Ishikawa (cell line): ENCODE measurements at regions not wholly inside any gene's neighbourhood (a gene's known extent, or its start where the extent isn't known, plus 50 kb on each side); places are given as distances from the start of the nearest gene placed in this dataset.

Experiments
- CEBPB ChIP-seq: IDR thresholded peaks from 2 replicates; pipeline ENCODE4 v1.6.1; 2012
- CREB1 ChIP-seq: IDR thresholded peaks from 2 replicates; pipeline ENCODE4 v1.6.1; 2012; ENCODE audit warnings: low read depth
- EGR1 ChIP-seq: IDR thresholded peaks from 2 replicates; pipeline ENCODE4 v1.6.1; 2012
- EP300 ChIP-seq: IDR thresholded peaks from 2 replicates; pipeline ENCODE4 v1.6.1; 2012; ENCODE audit warnings: borderline replicate concordance
- FOXM1 ChIP-seq: IDR thresholded peaks from 2 replicates; pipeline ENCODE4 v1.6.1; 2012; ENCODE audit warnings: low read depth, borderline replicate concordance
- NFIC ChIP-seq: IDR thresholded peaks from 2 replicates; pipeline ENCODE4 v1.6.1; 2012
- RAD21 ChIP-seq: IDR thresholded peaks from 2 replicates; pipeline ENCODE4 v1.6.1; 2012; ENCODE audit warnings: low read depth
- TAF1 ChIP-seq: IDR thresholded peaks from 2 replicates; pipeline ENCODE4 v1.6.1; 2012; ENCODE audit warnings: low read depth, mild to moderate bottlenecking
- TCF12 ChIP-seq: IDR thresholded peaks from 2 replicates; pipeline ENCODE4 v1.6.1; 2012; ENCODE audit warnings: low read depth
- TEAD4 ChIP-seq: IDR thresholded peaks from 2 replicates; pipeline ENCODE4 v1.6.1; 2012
- YY1 ChIP-seq: IDR thresholded peaks from 2 replicates; pipeline ENCODE4 v1.6.1; 2012; ENCODE audit warnings: low read depth
- ZBTB7A ChIP-seq: IDR thresholded peaks from 2 replicates; pipeline ENCODE4 v1.6.1; 2012; ENCODE audit warnings: low read depth
- TF ChIP-seq, protein P1 (sequence below): IDR thresholded peaks from 2 replicates; pipeline ENCODE4 v1.6.1; 2012
- TF ChIP-seq, protein P2 (sequence below): IDR thresholded peaks from 2 replicates; pipeline ENCODE4 v1.6.1; 2012
- TF ChIP-seq, protein P3 (sequence below): IDR thresholded peaks from 2 replicates; pipeline ENCODE4 v1.6.1; 2012; ENCODE audit warnings: low read depth, mild to moderate bottlenecking

DNA sequence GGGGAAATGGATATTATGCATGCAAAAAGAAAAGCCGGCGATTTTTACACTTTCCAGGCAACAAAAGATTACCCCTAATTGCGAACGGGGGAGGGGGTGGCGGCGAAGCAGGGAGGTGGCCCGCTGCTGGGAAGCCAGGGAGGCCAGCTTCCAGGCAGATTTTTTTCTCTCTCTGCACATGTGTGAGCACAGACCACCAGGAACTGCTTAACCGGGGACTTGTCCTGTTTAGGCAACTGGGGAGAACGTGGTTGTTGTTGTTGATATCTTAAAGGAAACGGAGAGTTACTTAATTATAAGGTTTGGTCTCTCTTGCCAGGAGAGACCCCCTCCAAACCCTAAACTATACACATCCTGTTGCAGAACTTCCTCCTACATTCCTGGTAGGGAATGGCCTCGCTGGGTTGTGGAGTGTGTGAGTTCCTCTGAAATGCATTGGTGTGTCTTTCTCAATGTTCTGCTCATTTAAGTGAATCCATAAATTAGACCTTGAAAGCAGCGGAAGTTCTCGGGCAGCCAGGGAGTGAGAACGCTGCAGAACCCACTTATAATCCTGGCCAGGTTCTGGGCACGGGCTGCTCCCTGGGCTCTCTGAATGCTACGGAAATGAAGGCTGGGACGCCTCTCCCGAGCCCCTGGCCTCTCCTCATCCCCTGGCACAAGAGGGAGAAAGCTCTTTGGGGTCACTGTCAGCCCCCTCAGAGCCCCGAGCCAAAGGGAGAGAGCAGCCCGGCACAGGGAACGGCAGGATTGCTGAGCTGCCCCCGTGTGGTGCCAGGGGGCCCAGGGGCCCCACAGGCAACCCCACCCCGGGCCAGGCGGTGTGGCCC lies 250.0 kb downstream of the FOXD2 start:
- TF ChIP-seq TEAD4 (no peak), FOXM1 (no peak), TAF1 (no peak), EGR1 (no peak), ZBTB7A (no peak), CEBPB (no peak), YY1 (no peak), NFIC (no peak), EP300 (no peak), RAD21 (no peak), TCF12 (no peak), CREB1 (no peak)
- TF ChIP-seq, protein P1, sequence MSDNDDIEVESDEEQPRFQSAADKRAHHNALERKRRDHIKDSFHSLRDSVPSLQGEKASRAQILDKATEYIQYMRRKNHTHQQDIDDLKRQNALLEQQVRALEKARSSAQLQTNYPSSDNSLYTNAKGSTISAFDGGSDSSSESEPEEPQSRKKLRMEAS = no peak
- TF ChIP-seq, protein P2, sequence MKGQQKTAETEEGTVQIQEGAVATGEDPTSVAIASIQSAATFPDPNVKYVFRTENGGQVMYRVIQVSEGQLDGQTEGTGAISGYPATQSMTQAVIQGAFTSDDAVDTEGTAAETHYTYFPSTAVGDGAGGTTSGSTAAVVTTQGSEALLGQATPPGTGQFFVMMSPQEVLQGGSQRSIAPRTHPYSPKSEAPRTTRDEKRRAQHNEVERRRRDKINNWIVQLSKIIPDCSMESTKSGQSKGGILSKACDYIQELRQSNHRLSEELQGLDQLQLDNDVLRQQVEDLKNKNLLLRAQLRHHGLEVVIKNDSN = no peak
- TF ChIP-seq, protein P3, sequence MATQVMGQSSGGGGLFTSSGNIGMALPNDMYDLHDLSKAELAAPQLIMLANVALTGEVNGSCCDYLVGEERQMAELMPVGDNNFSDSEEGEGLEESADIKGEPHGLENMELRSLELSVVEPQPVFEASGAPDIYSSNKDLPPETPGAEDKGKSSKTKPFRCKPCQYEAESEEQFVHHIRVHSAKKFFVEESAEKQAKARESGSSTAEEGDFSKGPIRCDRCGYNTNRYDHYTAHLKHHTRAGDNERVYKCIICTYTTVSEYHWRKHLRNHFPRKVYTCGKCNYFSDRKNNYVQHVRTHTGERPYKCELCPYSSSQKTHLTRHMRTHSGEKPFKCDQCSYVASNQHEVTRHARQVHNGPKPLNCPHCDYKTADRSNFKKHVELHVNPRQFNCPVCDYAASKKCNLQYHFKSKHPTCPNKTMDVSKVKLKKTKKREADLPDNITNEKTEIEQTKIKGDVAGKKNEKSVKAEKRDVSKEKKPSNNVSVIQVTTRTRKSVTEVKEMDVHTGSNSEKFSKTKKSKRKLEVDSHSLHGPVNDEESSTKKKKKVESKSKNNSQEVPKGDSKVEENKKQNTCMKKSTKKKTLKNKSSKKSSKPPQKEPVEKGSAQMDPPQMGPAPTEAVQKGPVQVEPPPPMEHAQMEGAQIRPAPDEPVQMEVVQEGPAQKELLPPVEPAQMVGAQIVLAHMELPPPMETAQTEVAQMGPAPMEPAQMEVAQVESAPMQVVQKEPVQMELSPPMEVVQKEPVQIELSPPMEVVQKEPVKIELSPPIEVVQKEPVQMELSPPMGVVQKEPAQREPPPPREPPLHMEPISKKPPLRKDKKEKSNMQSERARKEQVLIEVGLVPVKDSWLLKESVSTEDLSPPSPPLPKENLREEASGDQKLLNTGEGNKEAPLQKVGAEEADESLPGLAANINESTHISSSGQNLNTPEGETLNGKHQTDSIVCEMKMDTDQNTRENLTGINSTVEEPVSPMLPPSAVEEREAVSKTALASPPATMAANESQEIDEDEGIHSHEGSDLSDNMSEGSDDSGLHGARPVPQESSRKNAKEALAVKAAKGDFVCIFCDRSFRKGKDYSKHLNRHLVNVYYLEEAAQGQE = no peak

DNA sequence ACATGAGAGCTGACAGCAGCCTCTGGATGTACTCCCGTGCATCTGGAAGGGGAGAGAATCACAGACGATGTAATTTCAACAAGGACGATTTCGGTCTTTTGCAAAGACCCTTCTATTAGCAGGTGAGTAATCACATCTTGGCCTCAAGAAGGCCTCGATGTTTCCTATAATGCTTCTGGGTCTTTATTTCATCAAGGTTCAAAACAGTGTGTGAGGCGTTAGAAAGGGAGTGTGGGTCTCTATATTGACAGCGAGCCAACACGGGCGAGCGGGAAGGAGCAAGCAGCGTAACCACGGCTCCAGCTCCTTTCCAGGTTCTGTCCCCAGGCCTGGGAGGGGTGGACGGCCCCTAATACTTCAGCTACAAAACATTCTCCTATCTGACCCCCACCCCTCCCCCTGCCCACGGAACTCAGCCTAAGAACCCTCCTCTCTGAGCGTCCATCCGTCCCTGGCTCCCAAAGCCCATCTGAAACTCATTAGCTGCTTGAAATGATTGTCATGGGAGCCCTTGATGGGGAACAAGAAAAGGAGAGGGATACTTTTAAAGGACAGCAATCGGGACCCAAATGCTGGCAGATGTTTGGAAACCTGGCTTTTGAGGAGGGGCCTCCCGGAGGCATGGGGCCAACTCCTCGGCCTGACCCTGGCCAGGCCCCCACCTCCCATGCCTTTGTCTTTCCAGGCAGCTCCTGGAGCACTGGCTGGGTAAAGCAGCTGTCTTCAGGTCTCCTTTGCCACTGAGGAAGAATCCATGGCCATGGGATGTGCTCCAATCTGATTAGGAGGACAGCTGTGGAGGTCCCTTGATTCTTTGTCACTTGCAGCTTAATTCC lies 250.8 kb downstream of the FOXD2 start:
- no peak for TF ChIP-seq EGR1
- TF ChIP-seq, protein P2 = no peak
- no peak for TF ChIP-seq RAD21
- no peak for TF ChIP-seq NFIC
- no peak for TF ChIP-seq TEAD4
- TF ChIP-seq ZBTB7A = no peak
- TF ChIP-seq, protein P1 = no peak

DNA sequence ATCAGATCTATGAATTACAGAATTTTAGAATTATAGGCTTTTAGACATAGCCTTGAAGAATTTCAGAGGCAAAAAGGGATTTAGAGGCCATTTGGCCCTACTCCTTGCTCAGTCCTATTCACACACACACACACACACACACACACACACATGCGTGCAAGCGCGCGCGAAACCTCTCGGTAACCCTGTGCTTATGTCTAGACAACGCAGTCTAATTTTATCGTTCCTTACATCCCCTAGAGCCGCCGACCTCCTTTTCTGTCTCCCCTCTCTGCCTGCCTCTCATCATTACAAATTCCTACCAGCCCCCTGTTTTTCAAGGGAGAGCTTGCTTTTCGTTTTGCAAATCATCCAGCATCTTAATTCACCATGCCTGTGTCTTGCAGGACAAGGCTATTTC lies 252.1 kb downstream of the FOXD2 start:
- TF ChIP-seq CEBPB (no peak), EGR1 (no peak), TEAD4 (no peak), YY1 (no peak), CREB1 (no peak), ZBTB7A (no peak), EP300 (no peak), RAD21 (no peak), TCF12 (no peak), FOXM1 (no peak), TAF1 (no peak), NFIC (no peak)
- TF ChIP-seq, protein P2 = no peak
- TF ChIP-seq, protein P1 = no peak
- TF ChIP-seq, protein P3 = no peak

DNA sequence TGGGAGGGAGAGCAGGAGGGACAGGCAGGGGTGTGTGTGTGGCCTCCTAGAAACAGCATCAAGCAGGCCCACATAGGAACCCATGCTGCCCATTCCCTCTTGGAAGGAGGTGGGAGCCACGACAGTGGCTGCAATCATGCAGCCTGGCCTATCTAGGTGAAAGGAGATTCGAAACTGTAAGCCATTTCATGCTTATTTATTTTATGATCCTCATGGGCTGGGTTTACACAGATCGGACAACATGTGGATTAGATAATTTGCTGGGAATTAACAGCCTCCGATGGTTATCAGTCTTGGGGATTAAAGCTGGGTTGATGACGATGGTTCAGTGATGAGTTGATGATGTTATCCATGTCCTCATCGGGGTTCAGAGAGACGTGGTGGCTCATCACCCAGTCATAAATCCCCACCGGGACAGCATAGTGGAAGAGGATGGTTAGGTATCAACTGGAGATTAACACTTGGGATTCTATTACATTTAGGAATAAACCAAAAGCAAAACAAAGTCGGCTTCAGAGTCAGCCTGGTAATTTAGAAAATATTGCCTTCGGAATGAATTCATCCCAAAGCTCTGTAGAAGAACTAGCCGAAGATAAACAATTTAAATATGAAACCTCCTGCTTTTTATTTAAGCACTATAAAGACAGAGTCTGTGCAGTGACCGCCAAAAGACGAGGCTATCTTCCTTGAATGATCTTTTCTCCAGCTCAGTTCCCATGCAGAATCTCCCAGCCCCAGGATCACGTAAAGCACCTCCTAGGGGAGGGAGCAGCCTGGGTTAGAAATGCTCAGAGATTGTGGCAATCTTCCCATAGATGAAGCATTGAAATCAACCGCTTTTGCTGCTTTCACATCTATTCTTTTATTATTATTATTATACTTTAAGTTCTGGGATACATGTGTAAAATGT lies 252.8 kb downstream of the FOXD2 start:
- TF ChIP-seq NFIC (no peak), EP300 (no peak), EGR1 (no peak), CEBPB (no peak), ZBTB7A (no peak)
- TF ChIP-seq, protein P3 = no peak
- TF ChIP-seq, protein P2 = no peak
- TF ChIP-seq, protein P1 = no peak
